ENCODE measurements at regions not wholly inside any gene's neighbourhood (a gene's known extent, or its start where the extent isn't known, plus 50 kb on each side); places are given as distances from the start of the nearest gene placed in this dataset.

DNA sequence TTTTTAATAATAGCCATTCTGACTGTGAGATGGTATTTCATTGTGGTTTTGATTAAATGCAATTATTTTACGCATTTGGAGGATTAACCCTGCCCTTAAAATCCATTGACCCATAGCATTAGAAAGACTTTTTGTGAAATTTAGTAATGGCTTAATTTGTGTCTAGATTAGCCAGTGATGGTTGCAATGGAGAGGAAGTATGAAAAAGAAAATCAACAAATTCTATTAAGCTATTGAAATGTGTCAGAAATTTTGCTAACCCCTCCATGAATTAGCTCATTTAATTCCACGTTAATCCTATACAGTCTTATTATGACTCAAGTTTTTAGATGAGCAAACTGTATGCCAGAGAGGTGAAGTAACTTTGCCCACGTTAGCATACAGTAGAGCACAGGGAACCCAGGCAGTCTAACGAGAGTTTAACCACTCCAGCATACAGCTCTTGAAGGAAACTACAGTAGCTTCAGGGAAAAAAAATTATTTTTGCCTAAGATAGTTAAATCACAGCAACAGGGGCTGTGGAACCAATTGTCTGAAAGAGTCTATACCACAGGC is 158.2 kb upstream of the PPP2R2B start:
- TF ChIP-seq POLR2A (IDR thresholded peaks at IDR 0.05) (no peak), POLR2AphosphoS5 (IDR thresholded peaks at IDR 0.05) (no peak), EP300 (IDR thresholded peaks at IDR 0.05) (no peak)
- TF ChIP-seq, protein P1, sequence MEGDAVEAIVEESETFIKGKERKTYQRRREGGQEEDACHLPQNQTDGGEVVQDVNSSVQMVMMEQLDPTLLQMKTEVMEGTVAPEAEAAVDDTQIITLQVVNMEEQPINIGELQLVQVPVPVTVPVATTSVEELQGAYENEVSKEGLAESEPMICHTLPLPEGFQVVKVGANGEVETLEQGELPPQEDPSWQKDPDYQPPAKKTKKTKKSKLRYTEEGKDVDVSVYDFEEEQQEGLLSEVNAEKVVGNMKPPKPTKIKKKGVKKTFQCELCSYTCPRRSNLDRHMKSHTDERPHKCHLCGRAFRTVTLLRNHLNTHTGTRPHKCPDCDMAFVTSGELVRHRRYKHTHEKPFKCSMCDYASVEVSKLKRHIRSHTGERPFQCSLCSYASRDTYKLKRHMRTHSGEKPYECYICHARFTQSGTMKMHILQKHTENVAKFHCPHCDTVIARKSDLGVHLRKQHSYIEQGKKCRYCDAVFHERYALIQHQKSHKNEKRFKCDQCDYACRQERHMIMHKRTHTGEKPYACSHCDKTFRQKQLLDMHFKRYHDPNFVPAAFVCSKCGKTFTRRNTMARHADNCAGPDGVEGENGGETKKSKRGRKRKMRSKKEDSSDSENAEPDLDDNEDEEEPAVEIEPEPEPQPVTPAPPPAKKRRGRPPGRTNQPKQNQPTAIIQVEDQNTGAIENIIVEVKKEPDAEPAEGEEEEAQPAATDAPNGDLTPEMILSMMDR (IDR thresholded peaks at IDR 0.05): no peak

All from suprapubic skin (tissue), 4 donors.